ENCODE measurements at regions not wholly inside any gene's neighbourhood (a gene's known extent, or its start where the extent isn't known, plus 50 kb on each side); places are given as distances from the start of the nearest gene placed in this dataset.
"Not testable (repeated sequence)": the region's sequence is repeated elsewhere in the genome, so short reads cannot be mapped to it uniquely, and the experiment has no call there.

GRCh38 chr7:68020102-68020501, 1023.5 kb downstream of the TYW1 start:
- peak; percentile 56 to 81 for DNase-seq

GRCh38 chr7:68025369-68025768, 1028.7 kb downstream of the TYW1 start:
- DNase-seq = no peak

GRCh38 chr7:68030530-68030929, 1033.9 kb downstream of the TYW1 start:
- no peak for DNase-seq

- no peak for DNase-seq
These were observed 1034.7 kb downstream of the TYW1 start for GRCh38 chr7:68031180-68031943.

- DNase-seq = peak in 1 of 2 experiments; percentile 42
These were observed 1042.1 kb downstream of the TYW1 start for GRCh38 chr7:68038621-68039314.

GRCh38 chr7:68041554-68041953, 1044.9 kb downstream of the TYW1 start:
- no peak for DNase-seq

GRCh38 chr7:68043546-68043945, 1046.9 kb downstream of the TYW1 start:
- DNase-seq = no peak

GRCh38 chr7:68050627-68051026, 1054.0 kb downstream of the TYW1 start:
- no peak for DNase-seq

GRCh38 chr7:68058014-68058413, 1061.4 kb downstream of the TYW1 start:
- DNase-seq = no peak

GRCh38 chr7:68063171-68063570, 1066.5 kb downstream of the TYW1 start:
- peak in 1 of 2 experiments; percentile 14 for DNase-seq

- peak in 1 of 2 experiments; percentile 51 for DNase-seq
These were observed 1068.9 kb downstream of the TYW1 start for GRCh38 chr7:68065581-68065980.

- DNase-seq = no peak
These were observed 1071.2 kb downstream of the TYW1 start for GRCh38 chr7:68067845-68068244.

- peak in 1 of 2 experiments; percentile 0 for DNase-seq
These were observed 1074.4 kb downstream of the TYW1 start for GRCh38 chr7:68070992-68071391.

- no peak for DNase-seq
These were observed 1077.1 kb downstream of the TYW1 start for GRCh38 chr7:68073701-68074100.

- DNase-seq = no peak
These were observed 1077.6 kb downstream of the TYW1 start for GRCh38 chr7:68074242-68074641.

GRCh38 chr7:68078157-68078710, 1081.6 kb downstream of the TYW1 start:
- DNase-seq = no peak

- not testable (repeated sequence) for DNase-seq
These were observed 1085.7 kb downstream of the TYW1 start for GRCh38 chr7:68082066-68082960.

- not testable (repeated sequence) for DNase-seq
These were observed 1086.5 kb downstream of the TYW1 start for GRCh38 chr7:68082961-68083657.

GRCh38 chr7:68087401-68087800, 1090.8 kb downstream of the TYW1 start:
- no peak for DNase-seq

GRCh38 chr7:68088879-68089278, 1092.2 kb downstream of the TYW1 start:
- no peak for DNase-seq

GRCh38 chr7:68090256-68090655, 1093.6 kb downstream of the TYW1 start:
- DNase-seq = not testable (repeated sequence)

- DNase-seq = no peak
These were observed 1106.7 kb downstream of the TYW1 start for GRCh38 chr7:68103319-68103718.

All from NCI-H524 (cell line).